Peyer's patch (tissue), 4 donors: ENCODE measurements at regions not wholly inside any gene's neighbourhood (a gene's known extent, or its start where the extent isn't known, plus 50 kb on each side); places are given as distances from the start of the nearest gene placed in this dataset.

ENCODE experiments used
- CTCF ChIP-seq, 6 experiments: fragments of 450-650 bp in 4 of 6; fragments of 200-600 bp in 2 of 6; sonication (generic) in 1 of 6; IDR thresholded peaks; one replicate each; pipeline ENCODE4 v1.5.1; 2017 to 2019; ENCODE audit warnings: antibody characterized with exemption in 6 of 6, mild to moderate bottlenecking in 3 of 6, moderate library complexity in 1 of 6
- POLR2A ChIP-seq, 2 donors: fragments of 450-650 bp; IDR thresholded peaks; one replicate each; pipeline ENCODE4 v1.5.1; 2017; ENCODE audit warnings: antibody characterized with exemption in 2 of 2, mild to moderate bottlenecking in 2 of 2, moderate library complexity in 2 of 2

GRCh38 chr1:106749906-106750305 is 306.6 kb upstream of the PRMT6 start:
- no peak for TF ChIP-seq CTCF (IDR thresholded peaks at IDR 0.05)
- no peak for TF ChIP-seq POLR2A (IDR thresholded peaks at IDR 0.05)
